DMS 273 (cell line): ENCODE measurements at regions not wholly inside any gene's neighbourhood (a gene's known extent, or its start where the extent isn't known, plus 50 kb on each side); places are given as distances from the start of the nearest gene placed in this dataset.

Experiments
- DNase-seq: peaks from one replicate; lab custom pipeline; 2025; ENCODE audit not compliant: unreplicated experiment; lab: John Stamatoyannopoulos, UW

- DNase-seq, result no peak
Observed at GRCh38 chrX:78496483-78496882, 162.6 kb downstream of the RTL3 start.

GRCh38 chrX:78493180-78493579, 165.8 kb upstream of the CYSLTR1 start:
- DNase-seq, result no peak

- no peak for DNase-seq
Observed at GRCh38 chrX:78476701-78477100, 149.3 kb upstream of the CYSLTR1 start.

- DNase-seq, result no peak
Observed at GRCh38 chrX:78456909-78457308, 129.5 kb upstream of the CYSLTR1 start.

- DNase-seq, result no peak
Observed at GRCh38 chrX:78455901-78456300, 128.5 kb upstream of the CYSLTR1 start.

- no peak for DNase-seq
Observed at GRCh38 chrX:78452356-78452755, 124.9 kb upstream of the CYSLTR1 start.

GRCh38 chrX:78437621-78438020, 110.2 kb upstream of the CYSLTR1 start:
- DNase-seq, result no peak

GRCh38 chrX:78429172-78429571, 101.8 kb upstream of the CYSLTR1 start:
- DNase-seq, result no peak

GRCh38 chrX:78388663-78389062, 61.3 kb upstream of the CYSLTR1 start:
- DNase-seq, result no peak

- no peak for DNase-seq
Observed at GRCh38 chrX:78387364-78387763, 60.0 kb upstream of the CYSLTR1 start.

GRCh38 chrX:78384486-78384885, 57.1 kb upstream of the CYSLTR1 start:
- no peak for DNase-seq

- no peak for DNase-seq
Observed at GRCh38 chrX:78383594-78383993, 56.2 kb upstream of the CYSLTR1 start.

- DNase-seq, result no peak
Observed at GRCh38 chrX:78378476-78379115, 51.2 kb upstream of the CYSLTR1 start.
